ENCODE measurements at regions not wholly inside any gene's neighbourhood (a gene's known extent, or its start where the extent isn't known, plus 50 kb on each side); places are given as distances from the start of the nearest gene placed in this dataset.

DNA sequence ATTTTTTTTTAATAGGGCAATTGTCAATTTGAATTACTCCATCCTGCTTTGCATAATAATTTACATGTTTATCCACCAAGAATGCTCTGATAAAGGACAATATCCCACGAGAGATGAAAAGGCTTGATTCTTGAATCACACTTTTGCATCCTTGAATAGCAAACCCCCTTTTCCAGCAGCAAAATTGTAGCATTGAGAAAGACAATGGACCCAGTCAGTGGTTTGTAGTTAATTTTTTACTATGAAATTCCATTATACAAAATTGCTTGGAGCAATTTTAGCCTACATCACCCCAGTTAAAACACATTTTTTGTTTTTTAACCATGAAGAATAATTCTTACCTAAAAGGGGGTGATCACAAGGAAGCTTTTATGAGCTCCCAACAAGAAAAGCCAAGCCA lies 255.1 kb downstream of the RND3 start:
- no peak for TF ChIP-seq SUZ12 (IDR thresholded peaks at IDR 0.05; ENCODE audit: extremely low read depth, insufficient read depth, insufficient read length)
- TF ChIP-seq YY1 (IDR thresholded peaks at IDR 0.05; ENCODE audit: insufficient read depth, insufficient read length): no peak
